ENCODE measurements at regions not wholly inside any gene's neighbourhood (a gene's known extent, or its start where the extent isn't known, plus 50 kb on each side); places are given as distances from the start of the nearest gene placed in this dataset.

GRCh38 chr6:148617530-148617929, 129.3 kb upstream of the UST start:
- TF ChIP-seq CTCF (conservative IDR thresholded peaks at IDR 0.05) = no peak
- TF ChIP-seq ZFX (IDR thresholded peaks at IDR 0.05) = no peak
